Osteoblast (primary cell): ENCODE measurements at regions not wholly inside any gene's neighbourhood (a gene's known extent, or its start where the extent isn't known, plus 50 kb on each side); places are given as distances from the start of the nearest gene placed in this dataset.

Experiments
- DNase-seq: peaks from one replicate; pipeline ENCODE4 v3.0.0; 2011; ENCODE audit warnings: low spot score, mixed read lengths; ENCODE audit not compliant: insufficient read length; ENCODE audit errors: missing footprints
- H2AFZ ChIP-seq: 2 replicates; pipeline ENCODE4 v1.6.0; 2011; ENCODE audit warnings: mild to moderate bottlenecking, low read length
- H3K27ac ChIP-seq: 2 replicates; pipeline ENCODE4 v1.5.1; 2011; ENCODE audit warnings: mild to moderate bottlenecking, low read depth, low read length, moderate library complexity
- H3K27me3 ChIP-seq: 2 replicates; pipeline ENCODE4 v1.6.0; 2012; ENCODE audit warnings: mild to moderate bottlenecking, control low read depth, inconsistent platforms, low read length, moderate library complexity; ENCODE audit not compliant: insufficient read depth
- H3K36me3 ChIP-seq: 2 replicates; pipeline ENCODE4 v1.5.1; 2011; ENCODE audit warnings: mild to moderate bottlenecking, low read length, control low read depth, moderate library complexity; ENCODE audit not compliant: insufficient read depth
- H3K4me1 ChIP-seq: 2 replicates; pipeline ENCODE4 v1.5.1; 2011; ENCODE audit warnings: mild to moderate bottlenecking, low read length, control low read depth, moderate library complexity; ENCODE audit not compliant: insufficient read depth
- H3K4me2 ChIP-seq: 2 replicates; pipeline ENCODE4 v1.6.0; 2011; ENCODE audit warnings: mild to moderate bottlenecking, low read length; ENCODE audit not compliant: insufficient read depth
- H3K4me3 ChIP-seq: fragments of 200-600 bp; sonication (generic); 3 replicates; pipeline ENCODE4 v1.5.1; 2012; ENCODE audit warnings: mild to moderate bottlenecking, low read length, inconsistent platforms; ENCODE audit not compliant: insufficient read depth
- H3K79me2 ChIP-seq: 2 replicates; pipeline ENCODE4 v1.6.0; 2012; ENCODE audit warnings: mild to moderate bottlenecking, low read length, control low read depth, inconsistent platforms; ENCODE audit not compliant: insufficient read depth
- H3K9me3 ChIP-seq: 2 replicates; pipeline ENCODE4 v1.5.1; 2011; ENCODE audit warnings: low read depth, low read length, control low read depth
- H4K20me1 ChIP-seq: 2 replicates; pipeline ENCODE4 v1.6.0; 2012; ENCODE audit warnings: mild to moderate bottlenecking, low read length, control low read depth; ENCODE audit not compliant: insufficient read depth
- CTCF ChIP-seq: IDR thresholded peaks from 2 replicates; pipeline ENCODE4 v1.5.1; 2011; ENCODE audit warnings: mild to moderate bottlenecking, low read depth, low read length, moderate library complexity; ENCODE audit errors: extremely low read depth

DNA sequence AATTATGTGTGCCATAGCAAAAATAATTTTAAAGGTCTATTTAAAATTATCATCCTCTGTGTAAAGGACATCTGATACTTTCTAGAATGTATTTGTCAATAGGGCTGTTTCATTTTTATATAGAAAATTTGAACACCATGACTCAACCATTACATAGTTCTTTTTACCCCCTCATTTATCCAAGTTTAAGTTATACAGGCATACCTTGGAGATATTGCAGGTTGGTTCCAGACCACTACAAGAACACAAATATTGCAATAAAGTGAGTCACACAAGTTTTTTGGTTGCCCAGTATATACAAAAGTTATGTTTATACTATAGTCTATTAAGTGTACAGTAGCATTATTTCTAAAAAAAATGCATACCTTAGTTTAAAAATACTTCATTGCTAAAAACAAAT, 130.4 kb downstream of the MSL3 start:
- Histone ChIP-seq H3K79me2 (no peaks in the 10 kb centered on the region), H3K27me3 (no peaks in the 10 kb centered on the region)
- no peak for TF ChIP-seq CTCF

GRCh38 chrX:11889791-11890190, 131.8 kb downstream of the MSL3 start:
- Histone ChIP-seq H3K4me1 (no peaks in the 10 kb centered on the region), H3K36me3 (no peaks in the 10 kb centered on the region), H3K79me2 (no peaks in the 10 kb centered on the region), H3K4me2 (no peak overlapping the region), H2AFZ (no peak overlapping the region), H3K9me3 (peaks cover 2% of the 10 kb centered on the region), H3K27ac (no peak overlapping the region), H3K4me3 (no peak overlapping the region), H4K20me1 (no peaks in the 10 kb centered on the region), H3K27me3 (no peaks in the 10 kb centered on the region)
- no peak for DNase-seq
- TF ChIP-seq CTCF, result no peak

More for the DNA sequence above, 130.4 kb downstream of the MSL3 start:
- DNase-seq, result no peak
- no peaks in the 10 kb centered on the region for H3K4me1 ChIP-seq
- H3K4me2 ChIP-seq, result no peak overlapping the region
- H3K27ac ChIP-seq, result no peak overlapping the region
- no peaks in the 10 kb centered on the region for H3K36me3 ChIP-seq
- H2AFZ ChIP-seq, result no peak overlapping the region
- H3K9me3 ChIP-seq, result peaks cover 2% of the 10 kb centered on the region
- no peak overlapping the region for H3K4me3 ChIP-seq
- H4K20me1 ChIP-seq, result no peaks in the 10 kb centered on the region

DNA sequence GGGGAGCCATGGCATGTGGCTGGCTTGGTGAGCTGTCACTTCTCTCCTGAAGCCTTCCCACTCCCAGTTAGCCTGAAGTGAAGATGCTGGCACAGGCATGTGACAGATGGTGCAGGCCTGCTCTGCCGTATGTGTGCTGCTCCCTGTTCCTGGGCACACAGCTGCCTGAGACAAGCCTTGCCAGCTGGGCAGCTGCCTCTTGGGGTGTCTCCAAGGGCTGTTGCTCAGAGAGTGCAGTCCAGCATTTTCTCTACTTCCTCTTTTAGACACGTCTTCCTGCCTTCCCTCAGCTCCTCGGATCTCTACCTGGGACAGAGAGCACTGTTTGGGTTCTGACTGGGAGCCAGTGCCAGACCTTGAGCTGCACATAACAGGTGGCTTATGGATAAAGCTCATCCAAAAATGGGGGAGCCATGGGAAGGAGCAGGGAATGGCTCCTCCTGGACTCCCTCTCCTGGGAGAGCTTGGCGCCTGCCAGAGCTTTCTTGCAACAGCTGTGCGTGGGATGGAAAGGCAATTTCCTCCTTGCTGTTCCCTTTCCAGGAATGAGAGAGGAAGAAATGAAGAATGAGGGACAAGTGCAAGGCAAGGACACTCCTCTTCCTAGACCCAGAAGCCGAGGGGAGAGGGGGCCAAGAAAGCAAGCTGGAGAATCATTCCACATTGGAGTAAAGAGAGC, 132.9 kb downstream of the MSL3 start:
- no peak overlapping the region for H2AFZ ChIP-seq
- H3K79me2 ChIP-seq, result no peaks in the 10 kb centered on the region
- no peaks in the 10 kb centered on the region for H3K27me3 ChIP-seq
- H3K4me3 ChIP-seq, result no peak overlapping the region
- H3K4me1 ChIP-seq, result no peaks in the 10 kb centered on the region
- H4K20me1 ChIP-seq, result no peaks in the 10 kb centered on the region
- no peak for DNase-seq
- no peak overlapping the region for H3K4me2 ChIP-seq
- no peaks in the 10 kb centered on the region for H3K36me3 ChIP-seq
- H3K9me3 ChIP-seq, result peaks cover 2% of the 10 kb centered on the region
- TF ChIP-seq CTCF, result no peak
- H3K27ac ChIP-seq, result no peak overlapping the region

GRCh38 chrX:11893933-11894710, 136.1 kb downstream of the MSL3 start:
- Histone ChIP-seq H3K27me3 (no peaks in the 10 kb centered on the region), H2AFZ (no peak overlapping the region), H3K36me3 (no peaks in the 10 kb centered on the region), H3K4me2 (no peak overlapping the region), H3K27ac (no peak overlapping the region), H4K20me1 (no peaks in the 10 kb centered on the region), H3K4me1 (no peaks in the 10 kb centered on the region), H3K79me2 (no peaks in the 10 kb centered on the region), H3K9me3 (peaks cover 2% of the 10 kb centered on the region), H3K4me3 (no peak overlapping the region)
- TF ChIP-seq CTCF, result no peak
- no peak for DNase-seq
